Thymus (tissue), 11 donors: ENCODE measurements at regions not wholly inside any gene's neighbourhood (a gene's known extent, or its start where the extent isn't known, plus 50 kb on each side); places are given as distances from the start of the nearest gene placed in this dataset.
"Not testable (repeated sequence)": the region's sequence is repeated elsewhere in the genome, so short reads cannot be mapped to it uniquely, and the experiment has no call there.

Source experiments
- DNase-seq, 9 donors: peaks; one replicate each; pipeline ENCODE4 v3.0.0-alpha.2; 2013; ENCODE audit warnings: low spot score in 9 of 9, low read depth in 6 of 9, missing footprints in 1 of 9
- H3K27ac ChIP-seq, 2 donors: one replicate each; pipeline ENCODE4 v1.5.1; 2013; ENCODE audit warnings: control low read depth in 1 of 2, low read depth in 1 of 2, low read length in 1 of 2, mild to moderate bottlenecking in 1 of 2, moderate library complexity in 1 of 2
- H3K27me3 ChIP-seq, 2 donors: one replicate each; pipeline ENCODE4 v1.5.1; 2013; ENCODE audit warnings: low read length in 1 of 2; ENCODE audit not compliant: control insufficient read depth in 2 of 2, insufficient read depth in 1 of 2
- H3K36me3 ChIP-seq, 2 donors: one replicate each; pipeline ENCODE4 v1.5.1; 2013; ENCODE audit warnings: low read length in 1 of 2, mild to moderate bottlenecking in 1 of 2, moderate library complexity in 1 of 2; ENCODE audit not compliant: control insufficient read depth in 2 of 2, insufficient read depth in 2 of 2
- H3K4me1 ChIP-seq, 2 donors: one replicate each; pipeline ENCODE4 v1.5.1; 2013; ENCODE audit warnings: low read length in 2 of 2; ENCODE audit not compliant: control insufficient read depth in 2 of 2, insufficient read depth in 2 of 2
- H3K4me3 ChIP-seq, 2 donors: one replicate each; pipeline ENCODE4 v1.5.1; 2013; ENCODE audit warnings: low read length in 2 of 2, control low read depth in 1 of 2, mild to moderate bottlenecking in 1 of 2
- H3K9me3 ChIP-seq, 2 donors: one replicate each; pipeline ENCODE4 v1.5.1; 2013; ENCODE audit warnings: low read length in 1 of 2, mild to moderate bottlenecking in 1 of 2; ENCODE audit not compliant: control insufficient read depth in 2 of 2, insufficient read depth in 1 of 2
- WGBS: extraction: QIAGEN DNeasy Blood & Tissue Kit; methylation state at CpG from one replicate; pipeline ENCODE4 v1.1.7; 2013; 5-methylcytosine and 5-hydroxymethylcytosine counted together
- donor health status: healthy.

DNA sequence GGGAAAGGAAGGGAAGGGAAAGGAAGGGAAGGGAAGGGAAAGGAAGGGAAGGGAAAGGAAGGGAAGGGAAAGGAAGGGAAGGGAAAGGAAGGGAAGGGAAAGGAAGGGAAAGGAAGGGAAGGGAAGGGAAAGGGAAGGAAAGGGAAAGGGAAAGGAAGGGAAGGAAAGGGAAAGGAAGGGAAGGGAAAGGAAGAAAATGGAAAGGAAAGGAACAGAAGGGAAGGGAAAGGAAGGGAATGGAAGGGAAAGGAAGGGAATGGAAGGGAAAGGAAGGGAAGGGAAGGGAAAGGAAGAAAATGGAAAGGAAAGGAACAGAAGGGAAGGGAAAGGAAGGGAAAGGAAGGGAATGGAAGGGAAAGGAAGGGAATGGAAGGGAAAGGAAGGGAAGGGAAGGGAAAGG, 526.0 kb downstream of the RMST start:
- not testable (repeated sequence) for H3K4me1 ChIP-seq, H3K27me3 ChIP-seq, DNase-seq, H3K4me3 ChIP-seq, H3K27ac ChIP-seq, H3K36me3 ChIP-seq, H3K9me3 ChIP-seq

DNA sequence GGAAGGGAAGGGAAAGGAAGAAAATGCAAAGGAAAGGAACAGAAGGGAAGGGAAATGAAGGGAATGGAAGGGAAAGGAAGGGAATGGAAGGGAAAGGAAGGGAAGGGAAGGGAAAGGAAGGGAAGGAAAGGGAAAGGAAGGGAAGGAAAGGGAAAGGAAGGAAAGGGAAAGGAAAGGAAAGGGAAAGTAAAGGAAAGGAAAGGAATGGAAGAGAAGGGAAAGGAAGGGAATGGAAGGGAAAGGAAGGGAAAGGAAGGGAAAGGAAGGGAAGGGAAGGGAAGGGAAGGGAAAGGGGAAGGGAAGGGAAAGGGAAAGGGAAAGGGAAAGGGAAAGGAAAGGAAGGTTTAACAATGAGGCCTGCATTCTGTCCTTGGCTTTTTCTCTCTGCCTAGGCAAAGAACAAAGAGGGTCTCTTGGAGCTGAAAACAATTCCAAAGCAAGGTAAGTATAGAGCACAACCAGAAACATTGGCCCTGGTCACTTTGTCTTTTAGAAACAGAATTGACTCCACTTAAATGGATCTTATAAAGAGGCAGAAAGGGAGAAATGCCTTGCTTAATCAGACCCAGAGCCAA, 525.9 kb upstream of the TMPO start:
- no peaks in the 10 kb centered on the region for H3K9me3 ChIP-seq
- no peaks in the 10 kb centered on the region for H3K4me1 ChIP-seq
- H3K27me3 ChIP-seq, result no peaks in the 10 kb centered on the region
- H3K27ac ChIP-seq, result no peak overlapping the region
- H3K36me3 ChIP-seq, result no peaks in the 10 kb centered on the region
- no peak for DNase-seq
- no peak overlapping the region for H3K4me3 ChIP-seq

DNA sequence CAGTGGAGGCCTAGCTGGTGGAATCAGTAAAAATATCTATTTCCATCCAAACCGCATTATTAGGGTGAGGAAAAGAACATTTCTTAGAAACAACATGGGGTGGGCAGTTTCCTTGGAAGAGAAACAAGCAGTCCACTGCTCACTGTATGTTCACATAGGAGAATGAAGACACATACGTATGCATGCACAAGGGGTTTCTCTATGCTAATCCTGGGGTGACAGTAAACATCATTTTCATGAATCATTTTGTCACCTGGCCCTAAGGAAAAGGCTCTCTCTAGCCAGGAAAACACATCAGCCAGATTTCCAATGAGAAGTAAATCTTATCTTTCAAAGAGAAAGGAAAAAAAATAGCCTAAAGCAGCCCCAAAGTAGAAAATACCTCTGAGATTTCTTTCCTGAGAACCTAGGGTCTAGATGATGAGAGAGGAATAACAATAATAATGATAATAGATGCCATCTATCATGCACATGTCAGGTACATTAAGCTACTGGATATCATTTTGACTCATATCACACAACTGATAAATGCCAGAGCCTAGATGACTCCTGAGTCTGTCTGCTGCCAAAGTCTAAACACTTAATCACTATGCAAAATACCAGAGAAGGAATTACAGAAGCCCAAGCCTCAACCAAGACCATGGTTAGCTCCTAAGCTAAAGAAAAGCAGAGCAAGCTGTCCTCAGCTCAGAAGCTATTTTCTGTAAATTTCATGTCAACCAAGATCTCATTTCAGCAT, 520.5 kb upstream of the TMPO start:
- Histone ChIP-seq H3K27ac (no peak overlapping the region), H3K4me1 (no peaks in the 10 kb centered on the region)

DNA sequence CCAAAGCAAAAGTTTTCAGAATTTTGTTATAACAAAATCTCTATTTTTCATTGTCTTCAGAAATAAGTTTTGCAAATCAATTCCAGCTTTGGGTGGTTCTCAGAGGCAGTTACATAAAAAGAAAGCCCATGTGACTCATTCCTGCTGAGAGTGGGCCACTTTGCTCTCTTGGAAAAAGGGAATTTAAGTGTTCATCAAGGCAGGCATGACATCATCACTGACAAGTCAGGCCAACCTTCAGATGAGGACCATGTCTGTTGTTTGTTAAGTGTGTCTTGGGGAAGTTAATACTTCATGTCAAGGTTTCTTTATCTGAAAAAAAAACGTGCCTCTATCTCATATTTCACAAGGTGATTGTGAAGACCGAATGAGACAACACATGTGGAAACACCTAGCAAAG, 519.8 kb upstream of the TMPO start:
- H3K27me3 ChIP-seq, result no peaks in the 10 kb centered on the region
- WGBS, result 68% methylated on average over 2 of the region's 2 CpGs
- no peaks in the 10 kb centered on the region for H3K9me3 ChIP-seq
- H3K4me3 ChIP-seq, result no peak overlapping the region
- no peaks in the 10 kb centered on the region for H3K4me1 ChIP-seq
- H3K36me3 ChIP-seq, result no peaks in the 10 kb centered on the region
- no peak overlapping the region for H3K27ac ChIP-seq
- no peak for DNase-seq

More for the DNA sequence above, 520.5 kb upstream of the TMPO start:
- Histone ChIP-seq H3K4me3 (no peak overlapping the region), H3K27me3 (no peaks in the 10 kb centered on the region), H3K9me3 (no peaks in the 10 kb centered on the region), H3K36me3 (no peaks in the 10 kb centered on the region)
- WGBS, result 97% methylated on average over 2 of the region's 2 CpGs
- DNase-seq, result no peak

DNA sequence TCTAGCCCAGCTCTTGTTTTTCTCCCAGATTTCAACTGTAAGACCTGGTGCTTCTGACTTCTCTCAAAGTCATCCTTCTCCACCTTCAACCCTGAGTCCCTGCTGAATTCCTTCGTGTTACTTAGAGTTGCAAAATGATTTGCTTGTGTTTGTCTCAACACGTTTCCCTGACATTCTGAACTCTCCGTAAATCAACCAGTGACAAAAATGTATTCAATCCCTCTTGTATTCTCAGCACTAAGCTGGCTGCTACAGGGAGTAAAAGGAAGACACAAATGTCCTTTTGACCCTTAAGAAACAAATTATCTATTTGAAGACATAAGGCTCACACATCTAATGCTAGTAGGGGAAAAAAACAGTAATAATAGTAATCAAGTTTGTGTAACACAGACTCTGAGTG, 514.0 kb upstream of the TMPO start:
- no peak overlapping the region for H3K27ac ChIP-seq
- 58% methylated on average over 3 of the region's 3 CpGs for WGBS

GRCh38 chr12:98002887-98003493, 512.4 kb upstream of the TMPO start:
- H3K27me3 ChIP-seq, result peaks cover 0 to 2% of the 10 kb centered on the region in 2 donors
- peak in 8 of 9 donors; percentile 0 to 55 (median 6) for DNase-seq
- H3K27ac ChIP-seq, result no peak overlapping the region
- H3K9me3 ChIP-seq, result no peaks in the 10 kb centered on the region
- no peaks in the 10 kb centered on the region for H3K4me1 ChIP-seq
- WGBS, result 24% methylated on average over 9 of the region's 9 CpGs
- H3K36me3 ChIP-seq, result no peaks in the 10 kb centered on the region
- no peak overlapping the region for H3K4me3 ChIP-seq

More for the DNA sequence above, 514.0 kb upstream of the TMPO start:
- peaks cover 0 to 2% of the 10 kb centered on the region in 2 donors for H3K27me3 ChIP-seq
- no peak for DNase-seq
- no peaks in the 10 kb centered on the region for H3K4me1 ChIP-seq
- H3K36me3 ChIP-seq, result no peaks in the 10 kb centered on the region
- no peak overlapping the region for H3K4me3 ChIP-seq
- H3K9me3 ChIP-seq, result no peaks in the 10 kb centered on the region

DNA sequence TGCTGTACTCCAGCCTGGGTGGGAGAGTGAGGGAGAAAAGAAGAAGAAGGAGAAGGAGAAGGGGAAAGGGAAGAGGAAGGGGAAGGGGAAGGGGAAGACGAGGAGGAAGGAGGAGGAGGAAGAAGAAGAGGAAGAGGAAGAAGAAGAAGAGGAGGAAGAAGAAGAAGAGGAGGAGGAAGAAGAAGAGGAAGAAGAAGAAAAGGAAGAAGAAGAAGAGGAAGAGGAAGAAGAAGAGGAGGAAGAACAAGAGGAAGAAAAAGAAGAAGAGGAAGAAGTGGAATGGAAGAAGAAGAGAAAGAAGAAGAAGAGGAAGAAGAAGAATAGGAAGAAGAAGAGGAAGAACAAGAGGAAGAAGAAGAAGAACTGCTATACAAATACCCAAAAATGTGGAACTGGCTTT, 507.4 kb upstream of the TMPO start:
- Histone ChIP-seq H3K4me3 (no peak overlapping the region), H3K27ac (no peak overlapping the region), H3K4me1 (no peaks in the 10 kb centered on the region), H3K9me3 (no peaks in the 10 kb centered on the region), H3K27me3 (peaks cover 0 to 2% of the 10 kb centered on the region in 2 donors), H3K36me3 (no peaks in the 10 kb centered on the region)
- no peak for DNase-seq
- WGBS, result 21% methylated on average over 1 of the region's 1 CpG

DNA sequence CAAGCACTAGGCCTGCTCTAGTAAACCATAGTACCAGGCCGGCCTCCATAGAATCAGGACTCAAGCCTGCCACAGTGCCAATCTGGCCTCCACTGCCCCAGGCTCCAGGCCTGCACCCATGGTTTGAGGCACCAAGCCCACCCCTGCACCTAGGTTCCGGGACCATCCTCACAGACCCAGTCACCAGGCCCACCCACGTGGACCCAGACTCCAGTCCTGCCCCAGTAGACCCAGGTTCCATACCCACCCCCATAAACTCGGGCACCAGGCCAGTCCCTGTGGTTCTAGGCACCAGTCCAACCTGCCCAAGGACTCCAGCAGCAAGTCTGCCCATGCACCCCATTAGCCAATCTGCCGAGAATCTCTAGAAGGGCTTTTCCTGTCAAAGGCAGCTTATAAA, 501.8 kb upstream of the TMPO start:
- WGBS, result 89% methylated on average over 5 of the region's 5 CpGs
- H3K4me1 ChIP-seq, result no peaks in the 10 kb centered on the region
- DNase-seq, result no peak

DNA sequence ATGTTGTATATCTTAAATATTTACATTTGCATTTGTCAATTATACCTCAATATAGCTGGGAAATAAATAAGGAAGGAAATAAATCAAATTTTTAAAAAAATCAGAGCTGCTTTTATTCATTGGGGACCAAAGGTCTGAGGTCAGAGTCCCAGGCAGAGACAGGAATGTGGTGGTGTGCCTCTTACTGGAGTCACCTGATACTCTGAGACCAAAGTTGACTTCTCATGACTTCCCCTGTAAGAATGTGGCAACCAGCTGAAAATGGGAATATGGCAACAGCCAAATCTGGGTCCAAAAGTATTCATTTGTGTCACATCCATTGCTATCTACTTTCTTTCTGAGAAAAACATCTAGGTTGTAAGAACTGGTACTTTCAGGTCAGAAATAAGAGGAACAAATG, 496.6 kb upstream of the TMPO start:
- H3K27ac ChIP-seq, result no peak overlapping the region
- H3K4me1 ChIP-seq, result no peaks in the 10 kb centered on the region
- no peaks in the 10 kb centered on the region for H3K27me3 ChIP-seq
- no peaks in the 10 kb centered on the region for H3K9me3 ChIP-seq
- no peak overlapping the region for H3K4me3 ChIP-seq
- no peak for DNase-seq
- no peaks in the 10 kb centered on the region for H3K36me3 ChIP-seq

More for the DNA sequence above, 501.8 kb upstream of the TMPO start:
- Histone ChIP-seq H3K27ac (no peak overlapping the region), H3K9me3 (peaks cover 2% of the 10 kb centered on the region in 2 donors), H3K27me3 (no peaks in the 10 kb centered on the region), H3K4me3 (no peak overlapping the region), H3K36me3 (no peaks in the 10 kb centered on the region)
